ENCODE measurements at regions not wholly inside any gene's neighbourhood (a gene's known extent, or its start where the extent isn't known, plus 50 kb on each side); places are given as distances from the start of the nearest gene placed in this dataset.

GRCh38 chr6:115830895-115831294, 229.8 kb downstream of the FRK start:
- 38 to 42% methylated on average over 2 of the region's 2 CpGs for WGBS, 2 donors
- intact Hi-C loops (cut with DNase I), result no loop called here
- Histone ChIP-seq H3K27ac (ENCODE audit: low read depth in 1 of 2, low read length in 2 of 2) (no peak overlapping the region), H3K36me3 (ENCODE audit: control insufficient read depth in 1 of 2, insufficient read depth in 2 of 2, low read length in 1 of 2) (no peaks in the 10 kb centered on the region), H3K4me3 (ENCODE audit: low read length in 2 of 2) (no peak overlapping the region), H3K9me3 (ENCODE audit: control insufficient read depth, low read length) (no peaks in the 10 kb centered on the region), H3K4me1 (ENCODE audit: control insufficient read depth in 1 of 2, insufficient read depth in 2 of 2, low read length in 2 of 2) (no peaks in the 10 kb centered on the region), H3K27me3 (ENCODE audit: control insufficient read depth in 1 of 2, insufficient read depth in 2 of 2, low read length in 1 of 2) (no peaks in the 10 kb centered on the region)
- ATAC-seq (ENCODE audit: low FRiP score), result no peak
- no peak for DNase-seq

GRCh38 chr6:115821798-115822197, 238.9 kb downstream of the FRK start:
- ATAC-seq (ENCODE audit: low FRiP score), result no peak
- Histone ChIP-seq H3K9me3 (ENCODE audit: control insufficient read depth, low read length) (no peaks in the 10 kb centered on the region), H3K4me3 (ENCODE audit: low read length in 2 of 2) (no peak overlapping the region), H3K4me1 (ENCODE audit: control insufficient read depth in 1 of 2, insufficient read depth in 2 of 2, low read length in 2 of 2) (no peaks in the 10 kb centered on the region), H3K27ac (ENCODE audit: low read depth in 1 of 2, low read length in 2 of 2) (no peak overlapping the region), H3K27me3 (ENCODE audit: control insufficient read depth in 1 of 2, insufficient read depth in 2 of 2, low read length in 1 of 2) (no peaks in the 10 kb centered on the region), H3K36me3 (ENCODE audit: control insufficient read depth in 1 of 2, insufficient read depth in 2 of 2, low read length in 1 of 2) (no peaks in the 10 kb centered on the region)
- intact Hi-C loops (cut with DNase I), result no loop called here
- WGBS, 2 donors, result 91% methylated on average over 2 of the region's 2 CpGs
- DNase-seq, result no peak

- intact Hi-C loops (cut with DNase I), result no loop called here
- Histone ChIP-seq H3K27me3 (ENCODE audit: control insufficient read depth in 1 of 2, insufficient read depth in 2 of 2, low read length in 1 of 2) (no peaks in the 10 kb centered on the region), H3K27ac (ENCODE audit: low read depth in 1 of 2, low read length in 2 of 2) (no peak overlapping the region), H3K9me3 (ENCODE audit: control insufficient read depth, low read length) (no peaks in the 10 kb centered on the region), H3K36me3 (ENCODE audit: control insufficient read depth in 1 of 2, insufficient read depth in 2 of 2, low read length in 1 of 2) (no peaks in the 10 kb centered on the region), H3K4me3 (ENCODE audit: low read length in 2 of 2) (no peak overlapping the region), H3K4me1 (ENCODE audit: control insufficient read depth in 1 of 2, insufficient read depth in 2 of 2, low read length in 2 of 2) (no peaks in the 10 kb centered on the region)
- DNase-seq, result no peak
- 40 to 43% methylated on average over 4 of the region's 4 CpGs for WGBS, 2 donors
- no peak for ATAC-seq (ENCODE audit: low FRiP score)
These were observed 241.2 kb downstream of the FRK start for GRCh38 chr6:115819506-115819905.

- H3K36me3 ChIP-seq (ENCODE audit: control insufficient read depth in 1 of 2, insufficient read depth in 2 of 2, low read length in 1 of 2), result no peaks in the 10 kb centered on the region
- no peak for DNase-seq
- intact Hi-C loops (cut with DNase I), result no loop called here
- no peak overlapping the region for H3K4me3 ChIP-seq (ENCODE audit: low read length in 2 of 2)
- H3K27me3 ChIP-seq (ENCODE audit: control insufficient read depth in 1 of 2, insufficient read depth in 2 of 2, low read length in 1 of 2), result no peaks in the 10 kb centered on the region
- H3K4me1 ChIP-seq (ENCODE audit: control insufficient read depth in 1 of 2, insufficient read depth in 2 of 2, low read length in 2 of 2), result no peaks in the 10 kb centered on the region
- WGBS, 2 donors, result 25 to 44% methylated on average over 2 of the region's 2 CpGs
- no peaks in the 10 kb centered on the region for H3K9me3 ChIP-seq (ENCODE audit: control insufficient read depth, low read length)
- ATAC-seq (ENCODE audit: low FRiP score), result no peak
- H3K27ac ChIP-seq (ENCODE audit: low read depth in 1 of 2, low read length in 2 of 2), result no peak overlapping the region
These were observed 243.5 kb downstream of the FRK start for GRCh38 chr6:115817161-115817560.

DNA sequence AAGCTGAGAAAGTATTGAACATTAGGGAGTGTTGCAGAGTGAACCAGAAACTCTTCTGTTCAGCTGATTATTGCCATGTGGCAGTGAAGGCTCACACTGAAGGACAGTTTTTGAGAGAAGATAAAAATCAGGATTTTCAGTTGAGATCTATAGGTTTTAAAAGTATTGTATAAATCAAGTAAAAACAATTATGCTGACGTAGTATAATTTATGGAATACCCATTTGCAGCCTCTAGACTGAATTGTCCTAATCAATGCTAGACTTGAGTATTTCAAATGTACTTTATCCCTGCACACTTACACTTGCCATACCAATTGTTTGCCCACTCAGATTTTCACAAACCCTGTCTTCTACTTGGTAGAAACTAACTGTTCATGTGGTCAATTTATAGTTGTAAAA, 245.8 kb downstream of the FRK start:
- no peaks in the 10 kb centered on the region for H3K36me3 ChIP-seq (ENCODE audit: control insufficient read depth in 1 of 2, insufficient read depth in 2 of 2, low read length in 1 of 2)
- no peak overlapping the region for H3K27ac ChIP-seq (ENCODE audit: low read depth in 1 of 2, low read length in 2 of 2)
- H3K4me1 ChIP-seq (ENCODE audit: control insufficient read depth in 1 of 2, insufficient read depth in 2 of 2, low read length in 2 of 2), result no peaks in the 10 kb centered on the region
- WGBS, 2 donors, result 75 to 87% methylated on average over 1 of the region's 1 CpG
- H3K27me3 ChIP-seq (ENCODE audit: control insufficient read depth in 1 of 2, insufficient read depth in 2 of 2, low read length in 1 of 2), result no peaks in the 10 kb centered on the region
- DNase-seq (no peak), ATAC-seq (ENCODE audit: low FRiP score) (no peak)
- no peaks in the 10 kb centered on the region for H3K9me3 ChIP-seq (ENCODE audit: control insufficient read depth, low read length)
- intact Hi-C loops (cut with DNase I), result no loop called here
- no peak overlapping the region for H3K4me3 ChIP-seq (ENCODE audit: low read length in 2 of 2)

GRCh38 chr6:115811541-115811940, 249.2 kb downstream of the FRK start:
- ATAC-seq (ENCODE audit: low FRiP score) (no peak), DNase-seq (no peak)
- H3K36me3 ChIP-seq (ENCODE audit: control insufficient read depth in 1 of 2, insufficient read depth in 2 of 2, low read length in 1 of 2), result no peaks in the 10 kb centered on the region
- intact Hi-C loops (cut with DNase I), result no loop called here
- WGBS, 2 donors, result 76 to 85% methylated on average over 5 of the region's 5 CpGs
- H3K4me1 ChIP-seq (ENCODE audit: control insufficient read depth in 1 of 2, insufficient read depth in 2 of 2, low read length in 2 of 2), result no peaks in the 10 kb centered on the region
- no peak overlapping the region for H3K4me3 ChIP-seq (ENCODE audit: low read length in 2 of 2)
- H3K27me3 ChIP-seq (ENCODE audit: control insufficient read depth in 1 of 2, insufficient read depth in 2 of 2, low read length in 1 of 2), result no peaks in the 10 kb centered on the region
- no peaks in the 10 kb centered on the region for H3K9me3 ChIP-seq (ENCODE audit: control insufficient read depth, low read length)
- H3K27ac ChIP-seq (ENCODE audit: low read depth in 1 of 2, low read length in 2 of 2), result no peak overlapping the region

DNA sequence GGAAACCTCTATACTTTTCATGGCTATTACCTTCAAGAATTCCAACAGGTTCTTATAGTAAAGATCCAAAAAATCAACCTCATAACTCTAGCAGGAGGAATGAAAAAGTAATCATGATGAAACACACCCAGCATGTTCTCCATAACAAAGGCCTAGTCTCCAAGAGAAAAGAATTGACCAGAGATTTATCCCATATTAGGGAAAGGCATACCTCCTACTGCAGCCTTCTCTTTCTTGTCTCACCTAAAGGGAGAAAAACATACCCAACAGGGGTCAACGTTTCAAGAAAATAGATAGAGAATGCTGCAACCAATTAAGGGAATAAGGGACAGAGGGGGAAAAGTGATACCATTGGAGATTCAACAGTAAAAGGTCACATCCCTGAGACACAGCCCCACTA, 262.5 kb downstream of the FRK start:
- Histone ChIP-seq H3K27ac (ENCODE audit: low read depth in 1 of 2, low read length in 2 of 2) (no peak overlapping the region), H3K27me3 (ENCODE audit: control insufficient read depth in 1 of 2, insufficient read depth in 2 of 2, low read length in 1 of 2) (no peaks in the 10 kb centered on the region), H3K4me3 (ENCODE audit: low read length in 2 of 2) (no peak overlapping the region), H3K36me3 (ENCODE audit: control insufficient read depth in 1 of 2, insufficient read depth in 2 of 2, low read length in 1 of 2) (no peaks in the 10 kb centered on the region), H3K4me1 (ENCODE audit: control insufficient read depth in 1 of 2, insufficient read depth in 2 of 2, low read length in 2 of 2) (no peaks in the 10 kb centered on the region), H3K9me3 (ENCODE audit: control insufficient read depth, low read length) (peaks cover 3% of the 10 kb centered on the region)
- ATAC-seq (ENCODE audit: low FRiP score), result no peak
- intact Hi-C loops (cut with DNase I), result no loop called here
- WGBS, 2 donors, result 35 to 47% methylated on average over 1 of the region's 1 CpG
- no peak for DNase-seq

GRCh38 chr6:115796829-115797228, 263.9 kb downstream of the FRK start:
- H3K9me3 ChIP-seq (ENCODE audit: control insufficient read depth, low read length), result peaks cover 3% of the 10 kb centered on the region
- peaks cover 0 to 2% of the 10 kb centered on the region in 2 donors for H3K36me3 ChIP-seq (ENCODE audit: control insufficient read depth in 1 of 2, insufficient read depth in 2 of 2, low read length in 1 of 2)
- no peaks in the 10 kb centered on the region for H3K4me1 ChIP-seq (ENCODE audit: control insufficient read depth in 1 of 2, insufficient read depth in 2 of 2, low read length in 2 of 2)
- no peak for DNase-seq
- ATAC-seq (ENCODE audit: low FRiP score), result no peak
- whole genome bisulfite sequencing, 2 donors, result 69 to 74% methylated on average over 1 of the region's 1 CpG
- no peak overlapping the region for H3K27ac ChIP-seq (ENCODE audit: low read depth in 1 of 2, low read length in 2 of 2)
- H3K4me3 ChIP-seq (ENCODE audit: low read length in 2 of 2), result no peak overlapping the region
- intact Hi-C loops (cut with DNase I), result no loop called here
- no peaks in the 10 kb centered on the region for H3K27me3 ChIP-seq (ENCODE audit: control insufficient read depth in 1 of 2, insufficient read depth in 2 of 2, low read length in 1 of 2)

DNA sequence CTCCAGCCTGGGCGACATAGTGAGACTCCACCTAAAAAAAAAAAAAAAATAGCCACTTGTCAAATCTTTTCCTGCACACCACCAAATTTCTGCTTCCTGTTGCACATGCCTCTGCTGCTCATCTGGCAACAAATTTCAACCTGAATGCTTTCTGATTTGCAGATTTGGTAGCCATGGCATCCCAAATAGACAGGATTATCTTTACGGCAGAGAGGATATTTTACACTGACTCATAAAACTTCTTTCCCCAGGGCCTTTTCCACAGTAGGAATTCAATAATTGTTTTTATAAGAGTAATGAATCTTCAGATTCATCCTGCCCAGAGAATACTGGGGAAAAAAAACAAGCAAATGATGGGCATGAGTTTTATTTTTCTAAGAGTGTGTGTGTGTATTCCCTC, 264.6 kb downstream of the FRK start:
- 68 to 83% methylated on average over 2 of the region's 2 CpGs for WGBS, 2 donors
- H3K4me3 ChIP-seq (ENCODE audit: low read length in 2 of 2), result no peak overlapping the region
- intact Hi-C loops (cut with DNase I), result no loop called here

More for the DNA sequence above, 264.6 kb downstream of the FRK start:
- Histone ChIP-seq H3K27me3 (ENCODE audit: control insufficient read depth in 1 of 2, insufficient read depth in 2 of 2, low read length in 1 of 2) (no peaks in the 10 kb centered on the region), H3K9me3 (ENCODE audit: control insufficient read depth, low read length) (peaks cover 3% of the 10 kb centered on the region), H3K36me3 (ENCODE audit: control insufficient read depth in 1 of 2, insufficient read depth in 2 of 2, low read length in 1 of 2) (peaks cover 0 to 2% of the 10 kb centered on the region in 2 donors), H3K4me1 (ENCODE audit: control insufficient read depth in 1 of 2, insufficient read depth in 2 of 2, low read length in 2 of 2) (no peaks in the 10 kb centered on the region), H3K27ac (ENCODE audit: low read depth in 1 of 2, low read length in 2 of 2) (no peak overlapping the region)
- DNase-seq (no peak), ATAC-seq (ENCODE audit: low FRiP score) (no peak)
